ENCODE measurements at regions not wholly inside any gene's neighbourhood (a gene's known extent, or its start where the extent isn't known, plus 50 kb on each side); places are given as distances from the start of the nearest gene placed in this dataset.

- ATAC-seq (ENCODE audit: low read depth in 2 of 2) (no peak), DNase-seq (no peak)
- H3K27ac ChIP-seq (ENCODE audit: insufficient read depth, low read length, poor library complexity, severe bottlenecking): no peak overlapping the region
- no peaks in the 10 kb centered on the region for H3K36me3 ChIP-seq (ENCODE audit: control insufficient read depth, insufficient read depth, low read length)
- no peaks in the 10 kb centered on the region for H3K9me3 ChIP-seq (ENCODE audit: control insufficient read depth in 2 of 2, low read length in 2 of 2)
- Mint-ChIP-seq H3K27ac (no peak overlapping the region), H3K9me3 (peaks cover 0 to 3% (median 0%) of the 10 kb centered on the region in 7 donors), H3K4me1 (no peaks in the 10 kb centered on the region), H3K4me3 (no peak overlapping the region), H3K36me3 (no peaks in the 10 kb centered on the region), H3K27me3 (peaks cover 4% of the 10 kb centered on the region)
- no peaks in the 10 kb centered on the region for H3K27me3 ChIP-seq (ENCODE audit: control insufficient read depth, insufficient read depth, low read length)
- no peak overlapping the region for H3K4me3 ChIP-seq (ENCODE audit: low read depth, low read length)
- no peaks in the 10 kb centered on the region for H3K4me1 ChIP-seq (ENCODE audit: control insufficient read depth, insufficient read depth, low read length, poor library complexity, severe bottlenecking)
Observed at GRCh38 chr1:94623560-94624148, 82.1 kb upstream of the F3 start.

GRCh38 chr1:94622757-94623156 is 81.2 kb upstream of the F3 start:
- Histone ChIP-seq H3K36me3 (ENCODE audit: control insufficient read depth, insufficient read depth, low read length) (no peaks in the 10 kb centered on the region), H3K27ac (ENCODE audit: insufficient read depth, low read length, poor library complexity, severe bottlenecking) (no peak overlapping the region), H3K9me3 (ENCODE audit: control insufficient read depth in 2 of 2, low read length in 2 of 2) (no peaks in the 10 kb centered on the region), H3K27me3 (ENCODE audit: control insufficient read depth, insufficient read depth, low read length) (no peaks in the 10 kb centered on the region), H3K4me3 (ENCODE audit: low read depth, low read length) (no peak overlapping the region), H3K4me1 (ENCODE audit: control insufficient read depth, insufficient read depth, low read length, poor library complexity, severe bottlenecking) (no peaks in the 10 kb centered on the region)
- Mint-ChIP-seq H3K36me3 (no peaks in the 10 kb centered on the region), H3K9me3 (peaks cover 0 to 8% (median 2%) of the 10 kb centered on the region in 7 donors), H3K4me1 (no peaks in the 10 kb centered on the region), H3K4me3 (no peak overlapping the region), H3K27ac (no peak overlapping the region), H3K27me3 (peaks cover 4% of the 10 kb centered on the region)
- ATAC-seq (ENCODE audit: low read depth in 2 of 2) (no peak), DNase-seq (no peak)

GRCh38 chr1:94621802-94622201 is 80.2 kb upstream of the F3 start:
- Histone ChIP-seq H3K27me3 (ENCODE audit: control insufficient read depth, insufficient read depth, low read length) (no peaks in the 10 kb centered on the region), H3K27ac (ENCODE audit: insufficient read depth, low read length, poor library complexity, severe bottlenecking) (no peak overlapping the region), H3K4me3 (ENCODE audit: low read depth, low read length) (no peak overlapping the region), H3K9me3 (ENCODE audit: control insufficient read depth in 2 of 2, low read length in 2 of 2) (no peaks in the 10 kb centered on the region), H3K4me1 (ENCODE audit: control insufficient read depth, insufficient read depth, low read length, poor library complexity, severe bottlenecking) (no peaks in the 10 kb centered on the region), H3K36me3 (ENCODE audit: control insufficient read depth, insufficient read depth, low read length) (no peaks in the 10 kb centered on the region)
- no peaks in the 10 kb centered on the region for H3K4me1 Mint-ChIP-seq
- no peak overlapping the region for H3K4me3 Mint-ChIP-seq
- DNase-seq (no peak), ATAC-seq (ENCODE audit: low read depth in 2 of 2) (no peak)
- H3K27me3 Mint-ChIP-seq: peaks cover 4% of the 10 kb centered on the region
- no peak overlapping the region for H3K27ac Mint-ChIP-seq
- H3K36me3 Mint-ChIP-seq: no peaks in the 10 kb centered on the region
- peaks cover 0 to 8% (median 2%) of the 10 kb centered on the region in 7 donors for H3K9me3 Mint-ChIP-seq

GRCh38 chr1:94621395-94621794 is 79.8 kb upstream of the F3 start:
- Histone ChIP-seq H3K9me3 (ENCODE audit: control insufficient read depth in 2 of 2, low read length in 2 of 2) (no peaks in the 10 kb centered on the region), H3K27ac (ENCODE audit: insufficient read depth, low read length, poor library complexity, severe bottlenecking) (no peak overlapping the region), H3K36me3 (ENCODE audit: control insufficient read depth, insufficient read depth, low read length) (no peaks in the 10 kb centered on the region), H3K4me1 (ENCODE audit: control insufficient read depth, insufficient read depth, low read length, poor library complexity, severe bottlenecking) (no peaks in the 10 kb centered on the region), H3K4me3 (ENCODE audit: low read depth, low read length) (no peak overlapping the region), H3K27me3 (ENCODE audit: control insufficient read depth, insufficient read depth, low read length) (no peaks in the 10 kb centered on the region)
- no peaks in the 10 kb centered on the region for H3K36me3 Mint-ChIP-seq
- H3K4me3 Mint-ChIP-seq: no peak overlapping the region
- H3K9me3 Mint-ChIP-seq: peaks cover 0 to 8% (median 2%) of the 10 kb centered on the region in 7 donors
- H3K27me3 Mint-ChIP-seq: peaks cover 4% of the 10 kb centered on the region
- no peak for DNase-seq
- H3K27ac Mint-ChIP-seq: no peak overlapping the region
- no peak for ATAC-seq (ENCODE audit: low read depth in 2 of 2)
- no peaks in the 10 kb centered on the region for H3K4me1 Mint-ChIP-seq

GRCh38 chr1:94620345-94621031 is 78.9 kb upstream of the F3 start:
- Histone ChIP-seq H3K27me3 (ENCODE audit: control insufficient read depth, insufficient read depth, low read length) (no peaks in the 10 kb centered on the region), H3K4me1 (ENCODE audit: control insufficient read depth, insufficient read depth, low read length, poor library complexity, severe bottlenecking) (no peaks in the 10 kb centered on the region), H3K4me3 (ENCODE audit: low read depth, low read length) (no peak overlapping the region), H3K36me3 (ENCODE audit: control insufficient read depth, insufficient read depth, low read length) (no peaks in the 10 kb centered on the region), H3K27ac (ENCODE audit: insufficient read depth, low read length, poor library complexity, severe bottlenecking) (no peak overlapping the region), H3K9me3 (ENCODE audit: control insufficient read depth in 2 of 2, low read length in 2 of 2) (no peaks in the 10 kb centered on the region)
- ATAC-seq (ENCODE audit: low read depth in 2 of 2) (no peak), DNase-seq (no peak)
- peaks cover 0 to 8% (median 2%) of the 10 kb centered on the region in 7 donors for H3K9me3 Mint-ChIP-seq
- no peaks in the 10 kb centered on the region for H3K36me3 Mint-ChIP-seq
- no peak overlapping the region for H3K4me3 Mint-ChIP-seq
- peaks cover 4% of the 10 kb centered on the region for H3K27me3 Mint-ChIP-seq
- H3K27ac Mint-ChIP-seq: no peak overlapping the region
- H3K4me1 Mint-ChIP-seq: no peaks in the 10 kb centered on the region

GRCh38 chr1:94619731-94620130 is 78.2 kb upstream of the F3 start:
- Mint-ChIP-seq H3K4me3 (no peak overlapping the region), H3K4me1 (no peaks in the 10 kb centered on the region), H3K36me3 (no peaks in the 10 kb centered on the region), H3K9me3 (peaks cover 0 to 8% (median 2%) of the 10 kb centered on the region in 7 donors), H3K27ac (no peak overlapping the region), H3K27me3 (peaks cover 4% of the 10 kb centered on the region)
- no peaks in the 10 kb centered on the region for H3K4me1 ChIP-seq (ENCODE audit: control insufficient read depth, insufficient read depth, low read length, poor library complexity, severe bottlenecking)
- ATAC-seq (ENCODE audit: low read depth in 2 of 2) (no peak), DNase-seq (no peak)
- H3K36me3 ChIP-seq (ENCODE audit: control insufficient read depth, insufficient read depth, low read length): no peaks in the 10 kb centered on the region
- no peaks in the 10 kb centered on the region for H3K27me3 ChIP-seq (ENCODE audit: control insufficient read depth, insufficient read depth, low read length)
- no peaks in the 10 kb centered on the region for H3K9me3 ChIP-seq (ENCODE audit: control insufficient read depth in 2 of 2, low read length in 2 of 2)
- no peak overlapping the region for H3K27ac ChIP-seq (ENCODE audit: insufficient read depth, low read length, poor library complexity, severe bottlenecking)
- no peak overlapping the region for H3K4me3 ChIP-seq (ENCODE audit: low read depth, low read length)

- no peak overlapping the region for H3K27ac Mint-ChIP-seq
- no peaks in the 10 kb centered on the region for H3K4me1 Mint-ChIP-seq
- no peaks in the 10 kb centered on the region for H3K27me3 Mint-ChIP-seq
- H3K27ac ChIP-seq (ENCODE audit: insufficient read depth, low read length, poor library complexity, severe bottlenecking): no peak overlapping the region
- no peak overlapping the region for H3K4me3 ChIP-seq (ENCODE audit: low read depth, low read length)
- H3K27me3 ChIP-seq (ENCODE audit: control insufficient read depth, insufficient read depth, low read length): no peaks in the 10 kb centered on the region
- no peaks in the 10 kb centered on the region for H3K9me3 ChIP-seq (ENCODE audit: control insufficient read depth in 2 of 2, low read length in 2 of 2)
- H3K4me3 Mint-ChIP-seq: no peak overlapping the region
- DNase-seq (no peak), ATAC-seq (ENCODE audit: low read depth in 2 of 2) (no peak)
- H3K36me3 Mint-ChIP-seq: no peaks in the 10 kb centered on the region
- peaks cover 0 to 8% (median 2%) of the 10 kb centered on the region in 7 donors for H3K9me3 Mint-ChIP-seq
- no peaks in the 10 kb centered on the region for H3K4me1 ChIP-seq (ENCODE audit: control insufficient read depth, insufficient read depth, low read length, poor library complexity, severe bottlenecking)
- H3K36me3 ChIP-seq (ENCODE audit: control insufficient read depth, insufficient read depth, low read length): no peaks in the 10 kb centered on the region
Observed at GRCh38 chr1:94617957-94618739, 76.6 kb upstream of the F3 start.

Measured in CD4-positive, CD25-positive, alpha-beta regulatory T cell (primary cell).